B cell (primary cell): ENCODE measurements at regions not wholly inside any gene's neighbourhood (a gene's known extent, or its start where the extent isn't known, plus 50 kb on each side); places are given as distances from the start of the nearest gene placed in this dataset.

ENCODE experiments used
- ATAC-seq: fragments of 200-7000 bp; cut with Tn5 transposase; one replicate; pipeline ENCODE4 v1.10.0; 2021; ENCODE audit warnings: low read depth, mild to moderate bottlenecking, moderate number of reproducible peaks, moderate library complexity
- CTCF ChIA-PET: fragments of 350-600 bp; sonication (Branson Sonifier 250); formaldehyde crosslinking; loops from one replicate; lab custom pipeline; 2021; ENCODE audit warnings: antibody characterized with exemption, inconsistent platforms; lab: Charles Lee
- POLR2A ChIA-PET: fragments of 350-600 bp; sonication (Branson Sonifier 250); formaldehyde crosslinking; loops from one replicate; lab custom pipeline; 2021; ENCODE audit warnings: antibody characterized with exemption; lab: Charles Lee
- DNase-seq: peaks from one replicate; pipeline ENCODE4 v3.0.0; 2013
- H2AFZ ChIP-seq: 2 replicates; pipeline ENCODE4 v1.6.1; 2012; ENCODE audit warnings: mild to moderate bottlenecking, low read depth, low read length; ENCODE audit not compliant: insufficient read depth, poor library complexity, severe bottlenecking
- H3K27ac ChIP-seq, 2 donors: 1 replicate in 1 of 2; 2 replicates in 1 of 2; pipeline ENCODE4 v1.5.1; 2012 to 2013; ENCODE audit warnings: low read length in 2 of 2, mild to moderate bottlenecking in 2 of 2, moderate library complexity in 1 of 2
- H3K27me3 ChIP-seq, 4 experiments: fragments of 200-600 bp in 1 of 4; sonication (generic) in 1 of 4; replicated peaks in 1 of 4; 1 replicate in 2 of 4; 2 replicates in 2 of 4; pipeline versions ENCODE4 v1.6.1 to v1.7.0; 2013 to 2016; ENCODE audit warnings: low read length in 3 of 4, mild to moderate bottlenecking in 2 of 4, mixed read lengths in 1 of 4, moderate library complexity in 1 of 4; ENCODE audit not compliant: insufficient read depth in 4 of 4, control insufficient read depth in 3 of 4; ENCODE audit errors: control extremely low read depth in 1 of 4
- H3K36me3 ChIP-seq, 2 experiments: replicated peaks in 1 of 2; 1 replicate in 1 of 2; 2 replicates in 1 of 2; pipeline versions ENCODE4 v1.6.1 to v1.7.1; 2013; ENCODE audit warnings: low read length in 1 of 2; ENCODE audit not compliant: insufficient read depth in 2 of 2, control insufficient read depth in 1 of 2; ENCODE audit errors: control extremely low read depth in 1 of 2, extremely low read depth in 1 of 2
- H3K4me1 ChIP-seq, 2 donors: fragments of 200-600 bp in 1 of 2; sonication (generic) in 1 of 2; 1 replicate in 1 of 2; 2 replicates in 1 of 2; pipeline versions ENCODE4 v1.5.1 to v1.6.1; 2013 to 2017; ENCODE audit warnings: low read length in 2 of 2; ENCODE audit not compliant: control insufficient read depth in 2 of 2, insufficient read depth in 2 of 2
- H3K4me2 ChIP-seq: replicated peaks from 2 replicates; pipeline ENCODE3; 2012; ENCODE audit warnings: mild to moderate bottlenecking, low read depth, low read length; ENCODE audit not compliant: poor library complexity, severe bottlenecking
- H3K4me3 ChIP-seq, 5 experiments: fragments of 200-600 bp in 1 of 5; sonication (generic) in 1 of 5; 1 replicate in 3 of 5; 2 replicates in 2 of 5; pipeline versions ENCODE4 v1.5.1 to v1.7.0; 2011 to 2016; ENCODE audit warnings: low read length in 4 of 5, mild to moderate bottlenecking in 4 of 5, low read depth in 2 of 5, control low read depth in 1 of 5, moderate library complexity in 1 of 5; ENCODE audit not compliant: insufficient read depth in 1 of 5; ENCODE audit errors: control extremely low read depth in 1 of 5, extremely low read depth in 1 of 5
- H3K79me2 ChIP-seq: fragments of 200-600 bp; sonication (generic); one replicate; pipeline ENCODE4 v1.6.0; 2016; ENCODE audit warnings: low read length; ENCODE audit not compliant: control insufficient read depth, insufficient read depth
- H3K9ac ChIP-seq: fragments of 200-600 bp; sonication (generic); 2 replicates; pipeline ENCODE4 v1.6.1; 2017; ENCODE audit warnings: mild to moderate bottlenecking, low read length, moderate library complexity
- H3K9me3 ChIP-seq, 3 donors: one replicate each; pipeline versions ENCODE4 v1.6.1 to v1.7.1; 2013; ENCODE audit warnings: low read length in 2 of 3; ENCODE audit not compliant: control insufficient read depth in 2 of 3, insufficient read depth in 1 of 3; ENCODE audit errors: control extremely low read depth in 1 of 3
- H4K20me1 ChIP-seq: 2 replicates; pipeline ENCODE4 v1.6.0; 2012; ENCODE audit warnings: mild to moderate bottlenecking, low read length; ENCODE audit not compliant: insufficient read depth, control insufficient read depth, poor library complexity, severe bottlenecking
- H3K27ac Mint-ChIP-seq: one replicate; pipeline ENCODE4 v1.8.0; 2021; ENCODE audit warnings: mixed read lengths
- H3K27me3 Mint-ChIP-seq: one replicate; pipeline ENCODE4 v1.8.0; 2021; ENCODE audit warnings: mixed read lengths
- H3K4me1 Mint-ChIP-seq: one replicate; pipeline ENCODE4 v1.8.0; 2021; ENCODE audit warnings: mixed read lengths
- H3K4me3 Mint-ChIP-seq: one replicate; pipeline ENCODE4 v1.8.0; 2021; ENCODE audit warnings: mixed read lengths
- H3K9me3 Mint-ChIP-seq: one replicate; pipeline ENCODE4 v1.8.0; 2022; ENCODE audit warnings: mixed read lengths; ENCODE audit not compliant: insufficient read depth
- CTCF ChIP-seq: fragments of 200-600 bp; IDR thresholded peaks from one replicate; pipeline ENCODE4 v1.8.0; 2022; ENCODE audit warnings: antibody characterized with exemption, mild to moderate bottlenecking
- EZH2 ChIP-seq: IDR thresholded peaks from 2 replicates; pipeline ENCODE4 v1.6.1; 2012; ENCODE audit warnings: borderline replicate concordance, low read depth, mild to moderate bottlenecking, moderate library complexity, low read length; ENCODE audit not compliant: insufficient read depth, poor library complexity, severe bottlenecking
- WGBS: methylation state at CpG from one replicate; pipeline ENCODE4 v1.1.5; 2013; ENCODE audit warnings: missing lambda C conversion rate; ENCODE audit not compliant: insufficient coverage; 5-methylcytosine and 5-hydroxymethylcytosine counted together
- intact Hi-C: fragments of 100-400 bp; cut with micrococcal nuclease; formaldehyde crosslinking; loops from one replicate; pipeline ENCODE4 v1.10.0; 2022

GRCh38 chr16:86657972-86658371 is 79.6 kb downstream of the FOXL1 start:
- Histone ChIP-seq H3K9me3 (peaks cover 0 to 22% (median 2%) of the 10 kb centered on the region in 3 donors), H4K20me1 (no peaks in the 10 kb centered on the region), H3K27me3 (no peaks in the 10 kb centered on the region), H3K79me2 (no peaks in the 10 kb centered on the region), H3K4me1 (no peaks in the 10 kb centered on the region), H3K9ac (no peak overlapping the region), H3K27ac (no peak overlapping the region), H3K36me3 (no peaks in the 10 kb centered on the region), H3K4me2 (no peak overlapping the region), H3K4me3 (no peak overlapping the region), H2AFZ (no peak overlapping the region)
- 75% methylated on average over 6 of the region's 6 CpGs for WGBS
- intact Hi-C loops, result no loop called here
- DNase-seq (no peak), ATAC-seq (no peak)
- Mint-ChIP-seq H3K27me3 (no peaks in the 10 kb centered on the region), H3K4me1 (no peaks in the 10 kb centered on the region), H3K4me3 (no peak overlapping the region), H3K27ac (no peak overlapping the region), H3K9me3 (peaks cover 2% of the 10 kb centered on the region)
- TF ChIP-seq EZH2, result no peak
- no peak for TF ChIP-seq CTCF
- ChIA-PET POLR2A (no interaction called here), CTCF (no interaction called here)

GRCh38 chr16:86660623-86661022 is 82.3 kb downstream of the FOXL1 start:
- no peak overlapping the region for H3K27ac ChIP-seq
- Mint-ChIP-seq H3K4me3 (no peak overlapping the region), H3K4me1 (peaks cover 6% of the 10 kb centered on the region), H3K27me3 (peaks cover 10% of the 10 kb centered on the region), H3K27ac (no peak overlapping the region), H3K9me3 (peaks cover 2% of the 10 kb centered on the region)
- H3K4me1 ChIP-seq, result no peaks in the 10 kb centered on the region
- intact Hi-C loops, result no loop called here
- H3K9me3 ChIP-seq, result peaks cover 0 to 17% (median 0%) of the 10 kb centered on the region in 3 donors
- H3K4me3 ChIP-seq, result no peak overlapping the region
- no peaks in the 10 kb centered on the region for H3K27me3 ChIP-seq
- TF ChIP-seq EZH2 (no peak), CTCF (no peak)
- ATAC-seq, result no peak
- no peak overlapping the region for H2AFZ ChIP-seq
- H3K79me2 ChIP-seq, result no peaks in the 10 kb centered on the region
- DNase-seq, result no peak
- ChIA-PET CTCF (no interaction called here), POLR2A (no interaction called here)
- no peaks in the 10 kb centered on the region for H4K20me1 ChIP-seq
- H3K36me3 ChIP-seq, result no peaks in the 10 kb centered on the region
- 92% methylated on average over 2 of the region's 4 CpGs for WGBS
- no peak overlapping the region for H3K4me2 ChIP-seq
- no peak overlapping the region for H3K9ac ChIP-seq
